Neural cell (in vitro differentiated cells): ENCODE measurements at regions not wholly inside any gene's neighbourhood (a gene's known extent, or its start where the extent isn't known, plus 50 kb on each side); places are given as distances from the start of the nearest gene placed in this dataset.

Experiments
- H2AFZ ChIP-seq: fragments of 200-600, 300-800 bp; sonication (generic), shearing (Covaris generic); 2 replicates; pipeline ENCODE4 v1.6.0; 2014; ENCODE audit warnings: low read depth, mild to moderate bottlenecking, antibody characterized with exemption, low read length, moderate library complexity
- H3F3A ChIP-seq: fragments of 200-600 bp; shearing (Covaris generic); 2 replicates; pipeline ENCODE4 v1.6.1; 2016; ENCODE audit warnings: mild to moderate bottlenecking, moderate library complexity, mixed read lengths, antibody characterized with exemption, low read length; ENCODE audit not compliant: insufficient read depth, poor library complexity, severe bottlenecking
- H3K27ac ChIP-seq: fragments of 200-600, 300-800 bp; sonication (generic), shearing (Covaris generic); 2 replicates; pipeline ENCODE4 v1.5.1; 2014; ENCODE audit warnings: mild to moderate bottlenecking, low read length, moderate library complexity
- H3K27me3 ChIP-seq: fragments of 300-800, 200-600 bp; sonication (generic), shearing (Covaris generic); 2 replicates; pipeline ENCODE4 v1.6.0; 2014; ENCODE audit warnings: mild to moderate bottlenecking, low read depth, low read length, moderate library complexity; ENCODE audit not compliant: insufficient read depth
- H3K36me3 ChIP-seq: fragments of 300-800, 200-600 bp; sonication (generic), shearing (Covaris generic); 2 replicates; pipeline ENCODE4 v1.5.1; 2014; ENCODE audit warnings: mild to moderate bottlenecking, antibody characterized with exemption, low read length, moderate library complexity; ENCODE audit not compliant: insufficient read depth
- H3K4me2 ChIP-seq: fragments of 300-800, 200-600 bp; sonication (generic), shearing (Covaris generic); 2 replicates; pipeline ENCODE4 v1.6.0; 2014; ENCODE audit warnings: mild to moderate bottlenecking, low read length
- H3K4me3 ChIP-seq: fragments of 300-800, 200-600 bp; sonication (generic), shearing (Covaris generic); 2 replicates; pipeline ENCODE4 v1.5.1; 2014; ENCODE audit warnings: mild to moderate bottlenecking, low read length, moderate library complexity
- H3K79me2 ChIP-seq: fragments of 200-600 bp; shearing (Covaris generic); replicated peaks from 2 replicates; pipeline ENCODE4 v1.6.0; 2014; ENCODE audit warnings: mild to moderate bottlenecking, low read length, moderate library complexity; ENCODE audit not compliant: insufficient read depth
- H3K9ac ChIP-seq: fragments of 300-800, 200-600 bp; sonication (generic), shearing (Covaris generic); 2 replicates; pipeline ENCODE4 v1.6.1; 2016; ENCODE audit warnings: mild to moderate bottlenecking, low read length, mixed read lengths
- H3K9me2 ChIP-seq: fragments of 200-600 bp; shearing (Covaris generic); 2 replicates; pipeline ENCODE4 v1.6.1; 2016; ENCODE audit warnings: mild to moderate bottlenecking, low read length, mixed read lengths; ENCODE audit not compliant: insufficient read depth
- H3K9me3 ChIP-seq: fragments of 200-600, 300-800 bp; sonication (generic), shearing (Covaris generic); 2 replicates; pipeline ENCODE4 v1.6.1; 2016; ENCODE audit warnings: mild to moderate bottlenecking, mixed run types, low read length, moderate library complexity, mixed read lengths
- H4K20me1 ChIP-seq: fragments of 200-600 bp; shearing (Covaris generic); 2 replicates; pipeline ENCODE4 v1.6.1; 2016; ENCODE audit warnings: mild to moderate bottlenecking, mixed run types; ENCODE audit not compliant: insufficient read depth
- CTCF ChIP-seq: fragments of 450-650 bp; IDR thresholded peaks from 2 replicates; pipeline ENCODE4 v1.5.1; 2014; ENCODE audit warnings: antibody characterized with exemption, mild to moderate bottlenecking, moderate library complexity; ENCODE audit not compliant: poor library complexity, severe bottlenecking
- EP300 ChIP-seq: fragments of 450-650 bp; conservative IDR thresholded peaks from 2 replicates; pipeline ENCODE4 v1.6.1; 2014; ENCODE audit warnings: antibody characterized with exemption, mild to moderate bottlenecking, moderate library complexity; ENCODE audit not compliant: poor library complexity, severe bottlenecking
- EZH2 ChIP-seq: fragments of 200-600, 300-800 bp; shearing (Covaris generic), sonication (generic); IDR thresholded peaks from 2 replicates; pipeline ENCODE4 v1.6.1; 2014; ENCODE audit warnings: antibody characterized with exemption, low read length, borderline replicate concordance, mild to moderate bottlenecking; ENCODE audit not compliant: insufficient read depth, poor library complexity, severe bottlenecking
- MXI1 ChIP-seq: fragments of 450-650 bp; conservative IDR thresholded peaks from 2 replicates; pipeline ENCODE4 v1.6.1; 2014; ENCODE audit warnings: antibody characterized with exemption, mild to moderate bottlenecking; ENCODE audit not compliant: poor library complexity, severe bottlenecking
- POLR2AphosphoS5 ChIP-seq: IDR thresholded peaks from 2 replicates; pipeline ENCODE4 v1.6.1; 2012
- RAD21 ChIP-seq: fragments of 450-650 bp; conservative IDR thresholded peaks from 2 replicates; pipeline ENCODE4 v1.6.1; 2014; ENCODE audit warnings: antibody characterized with exemption, mild to moderate bottlenecking, moderate library complexity
- REST ChIP-seq: IDR thresholded peaks from 2 replicates; pipeline ENCODE4 v1.6.1; 2012; ENCODE audit warnings: borderline replicate concordance
- TAF1 ChIP-seq: IDR thresholded peaks from 2 replicates; pipeline ENCODE4 v1.6.1; 2012; ENCODE audit warnings: low read depth

DNA sequence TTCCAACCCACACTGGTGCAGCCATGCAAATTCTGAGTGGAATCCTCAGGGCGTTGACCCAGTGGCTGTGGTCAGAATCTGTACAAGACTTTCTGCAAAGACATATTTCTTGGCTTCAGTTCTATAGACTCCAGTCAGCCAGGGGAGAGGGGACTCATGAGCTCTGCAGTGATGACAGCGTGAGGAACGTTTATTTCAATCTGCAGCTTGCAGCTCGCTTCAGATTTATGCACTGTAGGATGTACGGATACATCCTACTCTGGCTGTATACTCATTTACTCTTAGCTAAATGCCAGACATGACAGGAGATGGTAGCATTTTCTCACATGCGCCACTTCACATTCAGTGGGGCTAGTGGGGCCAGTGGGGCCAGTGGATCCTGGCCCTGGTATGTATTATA, 276.1 kb downstream of the FGF9 start:
- no peaks in the 10 kb centered on the region for H3K9me3 ChIP-seq
- H2AFZ ChIP-seq, result no peak overlapping the region
- no peaks in the 10 kb centered on the region for H3F3A ChIP-seq
- no peaks in the 10 kb centered on the region for H3K79me2 ChIP-seq
- no peaks in the 10 kb centered on the region for H4K20me1 ChIP-seq
- no peak overlapping the region for H3K4me3 ChIP-seq
- no peaks in the 10 kb centered on the region for H3K27me3 ChIP-seq
- no peak overlapping the region for H3K9ac ChIP-seq
- H3K36me3 ChIP-seq, result no peaks in the 10 kb centered on the region
- TF ChIP-seq POLR2AphosphoS5 (no peak), RAD21 (no peak), CTCF (no peak), EP300 (no peak), EZH2 (no peak), TAF1 (no peak)
- H3K27ac ChIP-seq, result no peak overlapping the region
- H3K9me2 ChIP-seq, result no peaks in the 10 kb centered on the region
- H3K4me2 ChIP-seq, result no peak overlapping the region

- no peaks in the 10 kb centered on the region for H4K20me1 ChIP-seq
- H2AFZ ChIP-seq, result no peak overlapping the region
- H3F3A ChIP-seq, result no peaks in the 10 kb centered on the region
- no peaks in the 10 kb centered on the region for H3K79me2 ChIP-seq
- H3K4me2 ChIP-seq, result no peak overlapping the region
- no peaks in the 10 kb centered on the region for H3K9me2 ChIP-seq
- no peaks in the 10 kb centered on the region for H3K36me3 ChIP-seq
- no peak overlapping the region for H3K9ac ChIP-seq
- no peaks in the 10 kb centered on the region for H3K27me3 ChIP-seq
- no peak for TF ChIP-seq MXI1
- TF ChIP-seq RAD21, result no peak
- no peak for TF ChIP-seq CTCF
- no peak for TF ChIP-seq POLR2AphosphoS5
- TF ChIP-seq TAF1, result no peak
- TF ChIP-seq EP300, result no peak
- no peak for TF ChIP-seq REST
- H3K9me3 ChIP-seq, result no peaks in the 10 kb centered on the region
- H3K27ac ChIP-seq, result no peak overlapping the region
- no peak overlapping the region for H3K4me3 ChIP-seq
Measured at GRCh38 chr13:21948769-21949474, 278.0 kb downstream of the FGF9 start.
